ENCODE measurements at regions not wholly inside any gene's neighbourhood (a gene's known extent, or its start where the extent isn't known, plus 50 kb on each side); places are given as distances from the start of the nearest gene placed in this dataset.

- TF ChIP-seq CTCF (conservative IDR thresholded peaks at IDR 0.05; ENCODE audit: low read depth in 2 of 2) (no peak), CREB1 (CRISPR knock-in tag; IDR thresholded peaks at IDR 0.05; ENCODE audit: low read depth) (no peak), ZNF114 (CRISPR knock-in tag; IDR thresholded peaks at IDR 0.05) (no peak), ETS1 (IDR thresholded peaks at IDR 0.05) (no peak), NANOG (IDR thresholded peaks at IDR 0.05; ENCODE audit: borderline replicate concordance) (no peak)
Measured at GRCh38 chrY:7470037-7470436, 558.5 kb upstream of the AMELY start (continued).

GRCh38 chrY:7468951-7469745, 557.6 kb upstream of the AMELY start:
- Histone ChIP-seq H2AFZ (no peak overlapping the region), H4K20me1 (replicated peaks; ENCODE audit: insufficient read depth) (no peaks in the 10 kb centered on the region), H3K4me1 (ENCODE audit: insufficient read depth) (no peaks in the 10 kb centered on the region), H3K4me3 (no peak overlapping the region), H3K27ac (ENCODE audit: low read depth) (no peak overlapping the region), H3K27me3 (ENCODE audit: insufficient read depth) (no peaks in the 10 kb centered on the region), H3K9me2 (ENCODE audit: insufficient read depth) (no peaks in the 10 kb centered on the region), H3K79me2 (replicated peaks; ENCODE audit: insufficient read depth) (no peaks in the 10 kb centered on the region), H3K36me3 (ENCODE audit: insufficient read depth) (no peaks in the 10 kb centered on the region), H3F3A (replicated peaks; ENCODE audit: low read depth) (no peaks in the 10 kb centered on the region), H3K4me2 (no peak overlapping the region)
- H3K36me3 Mint-ChIP-seq (ENCODE audit: low read depth), result no peaks in the 10 kb centered on the region
- H3K27ac Mint-ChIP-seq, result no peak overlapping the region
- DNase-seq (ENCODE audit: low spot score) (no peak), ATAC-seq (no peak)
- peaks cover 1% of the 10 kb centered on the region for H3K27me3 Mint-ChIP-seq (ENCODE audit: insufficient read depth, low read depth, poor library complexity)
- H3K4me1 Mint-ChIP-seq, result no peaks in the 10 kb centered on the region
- H3K9me3 Mint-ChIP-seq, result no peaks in the 10 kb centered on the region; the same call in 2 of the 3 replicates
- H3K4me3 Mint-ChIP-seq, result no peak overlapping the region
- no peak for TF ChIP-seq ZNF114 (CRISPR knock-in tag; IDR thresholded peaks at IDR 0.05)
- TF ChIP-seq STAT1 (IDR thresholded peaks at IDR 0.05; ENCODE audit: unreplicated experiment), result no peak
- TF ChIP-seq CTCF (conservative IDR thresholded peaks at IDR 0.05; ENCODE audit: low read depth in 2 of 2), result no peak
- no peak for TF ChIP-seq REST (IDR thresholded peaks at IDR 0.05; ENCODE audit: unreplicated experiment)
- no peak for TF ChIP-seq POLR2AphosphoS5 (IDR thresholded peaks at IDR 0.05; ENCODE audit: low read depth)
- no peak for TF ChIP-seq EZH2phosphoT487 (IDR thresholded peaks at IDR 0.05; ENCODE audit: unreplicated experiment)
- no peak for TF ChIP-seq ZNF331 (CRISPR knock-in tag; IDR thresholded peaks at IDR 0.05; ENCODE audit: low read depth)
- no peak for TF ChIP-seq EZH2 (IDR thresholded peaks at IDR 0.05; ENCODE audit: low read depth, unreplicated experiment)
- TF ChIP-seq CREB1 (CRISPR knock-in tag; IDR thresholded peaks at IDR 0.05; ENCODE audit: low read depth), result no peak
- no peak for TF ChIP-seq NANOG (IDR thresholded peaks at IDR 0.05; ENCODE audit: borderline replicate concordance)
- no peak for TF ChIP-seq JUNB (IDR thresholded peaks at IDR 0.05; ENCODE audit: unreplicated experiment)

All from GM23338 (cell line).